Heart left ventricle (tissue), 16 donors: ENCODE measurements at regions not wholly inside any gene's neighbourhood (a gene's known extent, or its start where the extent isn't known, plus 50 kb on each side); places are given as distances from the start of the nearest gene placed in this dataset.

Experiments used
- ATAC-seq, 4 donors: fragments of 200-7000 bp; cut with Tn5 transposase; one replicate each; pipeline ENCODE4 v1.9.1; 2020 to 2022; ENCODE audit warnings: moderate library complexity in 4 of 4, mild to moderate bottlenecking in 3 of 4, moderate number of reproducible peaks in 1 of 4
- DNase-seq, 5 donors: peaks; one replicate each; pipeline ENCODE4 v3.0.0-alpha.2; 2020
- H3K27ac ChIP-seq, 12 donors: fragments of 200-600 bp; sonication (generic) in 4 of 12; one replicate each; pipeline versions ENCODE4 v1.5.0 to v1.8.0; 2016 to 2022; ENCODE audit warnings: mild to moderate bottlenecking in 2 of 12
- H3K27me3 ChIP-seq, 9 donors: fragments of 200-600 bp; sonication (generic) in 2 of 9; one replicate each; pipeline versions ENCODE4 v1.5.1 to v1.8.0; 2016 to 2022; ENCODE audit warnings: mild to moderate bottlenecking in 3 of 9
- H3K36me3 ChIP-seq, 9 donors: fragments of 200-600 bp; sonication (generic) in 2 of 9; one replicate each; pipeline versions ENCODE4 v1.5.0 to v1.8.0; 2018 to 2022; ENCODE audit warnings: mild to moderate bottlenecking in 2 of 9
- H3K4me1 ChIP-seq, 12 donors: fragments of 200-600 bp; sonication (generic) in 4 of 12; one replicate each; pipeline versions ENCODE4 v1.5.0 to v1.8.0; 2016 to 2022; ENCODE audit warnings: mild to moderate bottlenecking in 3 of 12
- H3K4me3 ChIP-seq, 12 donors: fragments of 200-600 bp; sonication (generic) in 4 of 12; one replicate each; pipeline versions ENCODE4 v1.5.0 to v1.8.0; 2017 to 2022; ENCODE audit warnings: mild to moderate bottlenecking in 9 of 12, moderate library complexity in 4 of 12
- H3K9me3 ChIP-seq, 12 donors: fragments of 200-600 bp; sonication (generic) in 4 of 12; one replicate each; pipeline versions ENCODE4 v1.5.0 to v1.8.0; 2016 to 2022; ENCODE audit warnings: mild to moderate bottlenecking in 1 of 12
- CTCF ChIP-seq, 12 donors: fragments of 200-600 bp; sonication (generic) in 4 of 12; IDR thresholded peaks; one replicate each; pipeline versions ENCODE4 v1.5.0 to v1.8.0; 2018 to 2022; ENCODE audit warnings: antibody characterized with exemption in 12 of 12, mild to moderate bottlenecking in 5 of 12
- POLR2A ChIP-seq, 2 donors: fragments of 450-650 bp; IDR thresholded peaks; one replicate each; pipeline ENCODE4 v1.6.1; 2017; ENCODE audit warnings: antibody characterized with exemption in 2 of 2, mild to moderate bottlenecking in 2 of 2, moderate library complexity in 2 of 2
- WGBS, 4 donors: extraction: QIAGEN DNeasy Blood & Tissue Kit in 2 of 4; methylation state at CpG; one replicate each; pipeline versions ENCODE4 v1.1.5 to v1.1.7; 2013 to 2018; 5-methylcytosine and 5-hydroxymethylcytosine counted together
- intact Hi-C, 10 donors: fragments of 100-400 bp; cut with DNase I; formaldehyde crosslinking; loops; one replicate each; pipeline versions ENCODE4 v1.11.1 to v1.14.2; 2022
- donor health status: ischemic (EF 13 %, LVEDD 7.1; RV severe dilation, severe dysfunction).
- donor health status: healthy with polysubstance abuse.
- donor health status: DM: no; HTN: yes; CAD: no.
- donor health status: DM: no; HTN: no; CAD: no.
- donor health status: ischemic (EF 25% LVEDD 6.9; RV normal size, moderate dysfunction).
- donor health status: ischemic (EF 25% LVEDD 5.7; RV mildly dilated, moderate dysfunction).
- donor health status: healthy.
- donor health status: DM: yes; HTN: yes; CAD: no.
- donor health status: ischemic (EF 35%, LVEDD 5.7; RV mildly dilated, moderate dysfunction).
- donor health status: nonischemic (EF 11% LVEDD 7.7; RV severe dilation, severe dysfunction).
- donor health status: DM: yes; HTN: yes; CAD: no.
- donor health status: PGD.
- donor health status: ischemic (EF 29% LVEDD 5.4; RV normal size, mild dysfunction).
- donor health status: nonischemic (EF 23%, LVEDD 6.1; RV moderate dilation, normal function).

DNA sequence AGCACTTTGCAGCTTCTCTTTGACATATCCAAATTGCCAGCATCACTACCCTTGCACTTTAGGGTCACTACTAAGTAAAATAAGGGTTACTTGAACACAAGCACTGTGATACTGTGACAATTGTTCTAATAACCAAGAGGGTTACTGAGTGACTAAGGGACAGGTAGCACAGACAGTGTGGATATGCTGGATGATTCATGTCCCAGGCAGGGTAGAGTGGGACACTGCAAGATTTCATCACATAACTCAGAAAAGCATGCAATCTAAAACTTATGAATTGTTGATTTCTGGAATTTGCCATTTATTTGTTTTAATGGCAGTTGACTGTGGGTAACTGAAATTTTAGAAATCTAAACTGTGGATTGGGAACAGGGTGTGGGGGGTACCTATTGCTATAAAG, 218.8 kb downstream of the KITLG start:
- no peak overlapping the region for H3K27ac ChIP-seq
- DNase-seq (no peak), ATAC-seq (no peak)
- intact Hi-C loops, result no loop called here
- peaks cover 0 to 5% (median 0%) of the 10 kb centered on the region in 12 donors for H3K4me1 ChIP-seq
- H3K36me3 ChIP-seq, result no peaks in the 10 kb centered on the region
- H3K9me3 ChIP-seq, result peaks cover 0 to 11% (median 0%) of the 10 kb centered on the region in 12 donors
- H3K27me3 ChIP-seq, result no peaks in the 10 kb centered on the region
- TF ChIP-seq CTCF (IDR thresholded peaks at IDR 0.05) (no peak), POLR2A (IDR thresholded peaks at IDR 0.05) (no peak)
- H3K4me3 ChIP-seq, result no peak overlapping the region

GRCh38 chr12:88362439-88362838, 217.8 kb downstream of the KITLG start:
- DNase-seq, result no peak
- peaks cover 0 to 5% (median 0%) of the 10 kb centered on the region in 12 donors for H3K4me1 ChIP-seq
- no peaks in the 10 kb centered on the region for H3K27me3 ChIP-seq
- H3K36me3 ChIP-seq, result no peaks in the 10 kb centered on the region
- intact Hi-C loops, result no loop called here
- peaks cover 0 to 11% (median 0%) of the 10 kb centered on the region in 12 donors for H3K9me3 ChIP-seq
- TF ChIP-seq POLR2A (IDR thresholded peaks at IDR 0.05), result no peak
- no peak for TF ChIP-seq CTCF (IDR thresholded peaks at IDR 0.05)
- 42 to 57% (median 51%) methylated on average over 2 of the region's 2 CpGs for WGBS, 4 donors
- no peak overlapping the region for H3K4me3 ChIP-seq
- H3K27ac ChIP-seq, result no peak overlapping the region
- no peak for ATAC-seq

GRCh38 chr12:88365403-88365802, 214.9 kb downstream of the KITLG start:
- Histone ChIP-seq H3K4me1 (peaks cover 0 to 5% (median 0%) of the 10 kb centered on the region in 12 donors), H3K4me3 (no peak overlapping the region), H3K36me3 (no peaks in the 10 kb centered on the region), H3K27me3 (no peaks in the 10 kb centered on the region), H3K27ac (no peak overlapping the region), H3K9me3 (peaks cover 0 to 9% (median 0%) of the 10 kb centered on the region in 12 donors)
- intact Hi-C loops, result no loop called here
- no peak for TF ChIP-seq POLR2A (IDR thresholded peaks at IDR 0.05)
- TF ChIP-seq CTCF (IDR thresholded peaks at IDR 0.05), result no peak
- no peak for ATAC-seq
- 65 to 73% (median 68%) methylated on average over 3 of the region's 3 CpGs for WGBS, 4 donors
- no peak for DNase-seq

GRCh38 chr12:88366101-88366500, 214.2 kb downstream of the KITLG start:
- no peak overlapping the region for H3K27ac ChIP-seq
- no peak for ATAC-seq
- H3K9me3 ChIP-seq, result peaks cover 0 to 9% (median 0%) of the 10 kb centered on the region in 12 donors
- TF ChIP-seq CTCF (IDR thresholded peaks at IDR 0.05) (no peak), POLR2A (IDR thresholded peaks at IDR 0.05) (no peak)
- H3K4me1 ChIP-seq, result peaks cover 0 to 5% (median 0%) of the 10 kb centered on the region in 12 donors
- no peaks in the 10 kb centered on the region for H3K36me3 ChIP-seq
- intact Hi-C loops, result no loop called here
- no peak overlapping the region for H3K4me3 ChIP-seq
- WGBS, 4 donors, result 87 to 93% (median 88%) methylated on average over 4 of the region's 4 CpGs
- no peak for DNase-seq
- H3K27me3 ChIP-seq, result no peaks in the 10 kb centered on the region
